Activated T-cell treated with anti-CD3 and anti-CD28 coated beads, Interleukin-2, amount 50 U/mL, for 1 hour (primary cell): ENCODE measurements at regions not wholly inside any gene's neighbourhood (a gene's known extent, or its start where the extent isn't known, plus 50 kb on each side); places are given as distances from the start of the nearest gene placed in this dataset.
"Not testable (repeated sequence)": the region's sequence is repeated elsewhere in the genome, so short reads cannot be mapped to it uniquely, and the experiment has no call there.

Experiments
- DNase-seq: peaks from one replicate; pipeline ENCODE4 v3.0.0-alpha.2; 2020

DNA sequence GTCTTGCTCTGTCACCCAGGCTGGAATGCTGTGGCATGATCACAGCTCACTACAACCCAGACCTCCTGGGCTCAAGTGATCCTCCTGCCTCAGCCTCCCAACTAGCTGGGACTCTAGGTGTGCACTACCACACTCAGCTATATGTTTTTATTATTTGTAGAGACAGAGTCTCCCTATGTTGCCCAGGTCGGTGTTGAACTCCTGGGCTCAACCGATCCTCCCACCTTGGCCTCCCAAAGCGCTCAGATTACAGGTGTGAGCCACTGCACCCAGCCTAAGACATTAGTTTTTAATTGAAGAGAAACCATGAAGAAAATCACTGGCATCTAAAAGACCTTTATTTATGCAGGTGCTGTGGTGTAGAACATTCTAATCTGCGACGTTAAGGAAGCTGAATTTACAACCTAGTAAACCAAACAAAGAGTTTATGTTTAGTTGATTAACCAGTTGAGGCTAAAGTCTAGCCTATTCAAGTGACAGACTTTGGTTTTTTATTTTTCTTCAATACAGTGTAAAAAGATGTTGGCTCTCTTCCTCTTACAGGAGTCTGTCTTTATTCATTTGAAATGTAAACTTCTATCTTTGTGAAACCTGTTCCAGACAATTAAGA lies 52.5 kb upstream of the NBL1 start:
- no peak for DNase-seq

DNA sequence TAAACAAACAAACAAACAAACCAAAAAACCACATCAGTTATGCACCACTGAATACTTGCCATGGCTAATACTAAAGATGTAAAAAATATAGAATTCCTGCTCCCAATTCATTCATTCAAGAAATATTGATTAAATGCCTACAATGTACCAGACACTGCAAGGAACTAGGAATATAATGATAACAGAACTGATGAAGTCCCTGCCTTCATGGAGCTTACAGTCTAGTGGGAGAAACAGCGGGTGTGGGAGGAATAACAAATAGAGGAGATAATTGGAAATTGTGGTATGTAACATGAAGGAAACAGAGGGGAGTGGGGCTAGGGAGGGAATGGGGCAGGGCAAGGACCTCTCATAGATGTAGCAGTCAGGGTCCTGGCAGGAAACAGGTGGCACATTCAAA lies 58.6 kb upstream of the NBL1 start:
- no peak for DNase-seq

DNA sequence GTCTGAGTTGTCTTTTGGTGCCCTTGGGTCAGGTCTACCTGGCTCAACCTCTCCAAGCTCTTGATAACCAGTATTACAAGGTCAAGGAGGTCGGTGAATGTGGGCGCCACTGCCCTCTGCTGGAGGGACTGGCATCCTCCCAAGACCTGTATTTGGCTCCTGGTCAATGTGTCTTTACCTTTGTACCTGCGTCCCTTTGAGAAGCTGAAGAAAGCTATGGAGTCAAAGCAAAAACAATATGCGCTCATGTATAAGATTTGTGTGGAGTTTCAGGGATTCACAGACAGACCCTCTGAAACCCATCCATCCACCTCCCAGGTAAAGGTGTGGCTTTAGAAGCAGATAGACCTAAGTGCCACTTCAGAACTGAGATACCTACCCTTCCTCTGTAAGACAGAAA lies 61.8 kb upstream of the NBL1 start:
- peak; percentile 83 for DNase-seq

DNA sequence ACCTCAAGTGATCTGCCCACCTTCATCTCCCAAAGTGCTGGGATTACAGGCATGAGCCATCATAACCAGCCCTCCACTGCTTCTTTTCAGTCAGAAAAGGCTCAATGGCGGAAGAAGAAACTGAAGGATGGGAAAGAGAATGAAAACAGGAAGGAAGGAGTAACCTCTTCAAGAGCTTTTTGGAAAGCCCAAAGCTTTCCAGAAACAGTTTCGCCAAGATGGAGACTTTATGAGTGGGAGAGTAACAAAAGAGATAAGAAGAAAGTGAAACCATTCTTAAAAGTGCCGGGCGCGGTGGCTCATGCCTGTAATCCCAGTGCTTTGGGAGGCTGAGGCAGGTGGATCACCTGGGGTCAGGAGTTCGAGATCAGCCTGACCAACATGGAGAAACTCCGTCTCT lies 62.7 kb upstream of the NBL1 start:
- DNase-seq, result no peak

DNA sequence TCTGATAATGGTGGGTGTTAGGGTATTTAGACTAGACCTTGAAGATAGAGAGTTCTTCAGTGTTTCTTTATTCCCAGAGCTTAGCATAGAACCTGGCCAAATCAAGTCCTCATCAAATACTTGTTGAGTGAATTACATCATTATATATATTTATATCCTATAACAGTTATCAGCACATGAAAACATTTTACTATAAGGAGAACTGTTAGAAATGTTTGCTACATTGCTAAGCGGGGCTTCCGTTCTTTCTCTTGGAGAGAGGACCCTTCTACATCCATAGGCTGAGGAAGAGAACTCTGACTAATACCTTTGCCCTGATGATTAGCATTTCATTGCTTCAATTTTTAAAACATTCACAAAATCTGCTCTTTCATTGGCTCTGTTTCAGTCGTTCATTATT lies 66.5 kb upstream of the NBL1 start:
- no peak for DNase-seq

DNA sequence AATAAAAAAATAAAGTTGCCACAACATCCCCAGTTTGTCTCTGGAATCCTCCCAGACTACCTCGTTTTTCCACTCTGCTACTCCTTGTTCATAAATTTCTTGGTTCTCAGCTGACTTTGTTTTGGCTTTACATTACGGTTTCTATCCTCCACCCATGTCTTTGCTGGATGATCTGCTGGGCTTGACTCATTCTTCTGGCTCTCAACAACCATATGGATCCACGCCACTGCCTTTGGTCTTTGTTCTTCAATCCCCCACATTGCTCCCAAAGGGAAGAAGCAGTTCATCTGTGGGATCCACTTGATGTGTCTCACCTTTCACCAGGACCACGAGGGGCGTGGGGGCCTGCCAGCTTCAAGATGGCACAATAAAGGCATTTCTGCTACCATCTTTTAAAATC lies 67.1 kb upstream of the NBL1 start:
- DNase-seq, result no peak

DNA sequence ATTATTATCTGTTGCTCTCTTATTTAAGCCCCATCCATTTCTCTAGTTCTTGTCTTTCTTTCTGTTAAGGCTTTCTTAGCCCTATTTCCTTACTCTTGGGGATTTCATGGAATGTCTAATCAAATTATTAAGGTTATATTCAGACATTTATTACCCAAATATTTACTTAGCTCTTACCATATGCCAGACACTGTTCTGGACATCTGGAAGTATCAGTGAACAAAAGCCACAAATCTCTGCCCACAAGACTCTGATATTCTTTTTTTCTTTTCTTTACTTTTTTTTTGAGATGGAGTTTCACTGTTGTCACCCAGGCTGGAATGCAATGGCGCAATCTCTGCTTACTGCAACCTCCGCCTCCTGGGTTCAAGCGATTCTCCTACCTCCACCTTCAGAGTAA lies 74.3 kb upstream of the NBL1 start:
- no peak for DNase-seq

DNA sequence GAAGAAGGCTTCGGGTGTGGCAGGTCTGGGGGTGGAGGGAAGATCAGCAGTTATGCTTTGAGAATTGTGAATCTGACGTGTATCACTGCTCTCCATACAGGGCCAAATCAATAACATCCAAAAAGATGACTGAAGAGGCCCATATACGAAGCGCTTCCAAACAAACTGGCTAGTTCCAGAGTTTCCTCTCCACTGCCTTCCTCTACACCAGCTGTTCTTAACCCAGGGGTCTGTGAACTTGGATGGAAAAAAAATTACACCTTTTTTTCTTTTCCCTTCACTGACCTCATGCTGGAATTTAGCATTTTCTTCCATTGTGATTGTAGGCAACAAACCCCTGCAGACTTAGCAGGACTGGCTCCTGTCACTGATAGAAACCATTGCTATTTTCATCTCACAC lies 77.1 kb upstream of the NBL1 start:
- DNase-seq, result no peak

DNA sequence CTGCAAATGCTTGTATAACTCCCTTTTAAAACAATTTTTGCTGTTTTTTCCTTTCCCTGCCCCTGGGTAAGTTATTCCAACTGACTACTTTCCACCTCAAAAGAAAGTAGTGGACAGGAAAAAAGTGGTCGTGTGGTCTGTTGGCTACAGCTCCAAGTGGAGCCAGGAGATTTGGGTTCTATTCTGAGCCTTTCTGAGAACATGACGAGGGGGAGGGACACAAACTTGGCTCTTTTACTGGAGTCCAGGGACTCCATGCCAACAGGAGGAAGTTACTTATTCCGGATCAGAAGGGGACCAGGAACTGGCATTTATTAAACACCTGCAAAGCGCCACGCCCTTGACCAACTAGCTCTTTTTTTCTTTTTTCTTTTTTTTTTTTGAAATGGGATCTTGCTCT lies 79.0 kb upstream of the CAPZB start:
- DNase-seq, result no peak

DNA sequence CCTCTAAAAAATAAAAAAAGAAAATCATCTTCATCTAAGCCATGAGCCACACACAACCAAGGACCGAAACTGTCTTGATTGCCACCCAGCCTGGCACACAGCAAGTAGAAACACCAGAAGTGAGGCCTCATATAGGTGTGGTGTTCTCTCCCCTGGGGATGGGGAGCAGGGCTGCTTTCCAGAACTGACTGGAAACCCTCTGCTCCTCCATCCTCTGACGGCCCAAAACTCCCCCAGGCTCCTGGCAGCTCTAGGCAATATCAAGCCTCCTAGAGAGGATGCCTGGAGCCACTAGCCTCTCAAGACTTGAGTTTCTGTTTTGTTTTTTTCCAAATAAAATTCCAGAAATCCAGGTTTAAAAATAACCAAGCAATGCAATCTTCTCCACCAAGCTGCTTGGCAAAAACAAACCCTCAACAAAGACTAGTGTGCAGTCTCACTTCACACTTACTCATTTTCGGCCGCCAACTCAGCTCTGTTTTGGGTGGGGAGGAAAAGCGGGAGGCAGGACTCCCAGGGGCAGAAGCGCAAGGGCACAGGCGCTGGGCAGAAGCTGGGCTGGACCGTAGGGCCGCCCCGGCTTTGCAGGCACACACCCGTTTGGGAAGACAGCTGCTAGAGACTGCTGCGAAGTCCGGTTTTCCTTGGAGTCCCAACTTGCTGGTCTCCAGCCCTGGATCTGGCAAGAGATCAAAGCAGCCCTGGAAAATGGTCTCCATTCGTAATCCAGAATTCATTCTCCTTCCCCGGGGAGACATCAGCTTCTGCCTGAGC lies 78.2 kb upstream of the CAPZB start:
- no peak for DNase-seq

DNA sequence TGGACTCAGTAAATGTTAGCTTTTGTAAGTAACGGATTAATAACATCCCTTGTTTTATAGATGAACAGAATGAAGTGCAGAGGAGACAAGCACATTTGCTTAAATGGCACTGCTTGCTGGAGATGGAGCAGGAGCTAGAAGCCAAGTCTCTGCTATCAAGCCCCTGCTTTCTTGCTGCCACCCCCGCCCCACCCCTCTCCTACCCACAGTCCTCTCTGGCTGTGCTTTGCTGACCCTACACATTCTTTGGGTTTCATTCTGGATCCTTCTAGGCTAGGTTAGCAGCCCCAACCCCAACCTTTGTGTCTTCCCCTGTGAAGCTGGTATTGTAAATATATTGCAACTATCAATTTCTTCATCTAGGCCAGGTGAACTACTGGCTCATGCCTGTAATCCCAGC lies 77.5 kb upstream of the CAPZB start:
- no peak for DNase-seq

DNA sequence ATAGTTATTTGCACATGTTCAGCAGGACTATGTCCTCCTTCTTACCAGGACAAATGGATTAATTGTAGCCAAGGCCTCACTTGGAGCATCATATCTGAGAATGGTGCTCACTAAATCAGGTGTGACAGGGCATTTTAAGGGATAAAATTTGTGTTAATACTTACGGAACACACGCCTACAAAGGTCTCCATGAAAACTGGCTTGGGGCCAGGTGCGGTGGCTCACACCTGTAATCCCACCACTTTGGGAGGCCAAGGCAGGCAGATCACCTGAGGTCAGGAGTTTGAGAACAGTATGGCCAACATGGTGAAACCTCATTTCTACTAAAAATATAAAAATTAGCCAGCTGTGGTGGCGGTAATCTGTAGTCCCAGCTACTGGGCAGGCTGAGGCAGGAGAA lies 75.1 kb upstream of the CAPZB start:
- no peak for DNase-seq

DNA sequence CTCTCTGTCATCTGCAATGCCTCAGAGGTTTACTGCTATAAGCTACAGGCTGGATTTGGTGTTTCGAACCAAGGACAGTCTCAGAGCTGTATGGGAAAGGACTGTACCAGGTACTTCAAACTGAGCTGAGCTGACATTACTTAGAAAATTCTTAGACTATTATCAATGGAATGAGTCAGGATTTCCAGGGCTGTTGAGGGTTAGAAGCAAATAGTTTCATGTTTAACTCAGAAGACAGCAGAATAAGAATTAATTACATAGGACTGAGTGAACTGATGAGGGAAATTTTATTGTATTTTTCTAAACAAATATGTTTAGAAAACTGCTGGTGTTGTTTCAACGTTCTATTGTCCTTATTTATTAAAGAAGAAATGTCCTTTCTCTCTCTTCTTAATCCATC lies 74.3 kb upstream of the CAPZB start:
- no peak for DNase-seq

DNA sequence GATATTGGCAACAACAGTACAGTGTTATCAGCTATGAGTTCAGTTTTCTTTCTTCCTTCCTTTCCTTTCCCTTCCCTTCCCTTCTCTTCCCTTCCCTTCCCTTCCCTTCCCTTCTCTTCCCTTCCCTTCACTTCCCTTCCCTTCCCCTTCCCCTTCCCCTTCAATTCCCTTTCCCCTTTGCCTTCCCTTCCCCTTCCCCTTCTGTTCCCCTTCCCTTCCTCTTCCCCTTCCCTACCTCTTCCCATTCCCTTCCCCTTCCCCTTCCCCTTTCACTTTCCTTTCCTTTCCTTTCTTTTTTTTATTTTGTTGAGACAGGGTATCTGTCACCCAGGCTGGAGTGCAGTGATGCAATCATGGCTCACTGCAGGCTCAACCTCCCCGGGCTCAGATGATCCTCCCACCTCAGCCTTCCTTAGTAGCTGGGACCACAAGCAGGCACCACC lies 72.3 kb upstream of the CAPZB start:
- no peak for DNase-seq

DNA sequence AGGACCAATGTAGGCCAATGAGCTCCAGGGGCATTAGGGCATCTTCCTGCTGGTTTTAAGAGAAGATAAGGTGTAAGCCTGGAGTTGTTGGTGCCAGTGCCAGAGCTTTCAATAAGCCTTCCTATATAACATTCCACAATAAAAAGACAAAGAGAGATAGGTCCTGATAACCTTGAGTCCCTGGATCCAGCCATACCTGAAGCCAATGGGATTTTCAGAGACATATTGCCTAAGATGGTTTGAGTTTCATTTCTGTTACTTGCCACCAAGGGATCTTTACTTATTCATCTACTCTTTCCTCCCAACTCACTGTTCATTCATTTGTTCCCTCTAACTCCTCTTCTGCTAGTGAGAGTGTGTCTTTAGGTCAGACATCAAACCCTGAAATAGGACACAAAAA lies 68.8 kb upstream of the CAPZB start:
- DNase-seq, result no peak

DNA sequence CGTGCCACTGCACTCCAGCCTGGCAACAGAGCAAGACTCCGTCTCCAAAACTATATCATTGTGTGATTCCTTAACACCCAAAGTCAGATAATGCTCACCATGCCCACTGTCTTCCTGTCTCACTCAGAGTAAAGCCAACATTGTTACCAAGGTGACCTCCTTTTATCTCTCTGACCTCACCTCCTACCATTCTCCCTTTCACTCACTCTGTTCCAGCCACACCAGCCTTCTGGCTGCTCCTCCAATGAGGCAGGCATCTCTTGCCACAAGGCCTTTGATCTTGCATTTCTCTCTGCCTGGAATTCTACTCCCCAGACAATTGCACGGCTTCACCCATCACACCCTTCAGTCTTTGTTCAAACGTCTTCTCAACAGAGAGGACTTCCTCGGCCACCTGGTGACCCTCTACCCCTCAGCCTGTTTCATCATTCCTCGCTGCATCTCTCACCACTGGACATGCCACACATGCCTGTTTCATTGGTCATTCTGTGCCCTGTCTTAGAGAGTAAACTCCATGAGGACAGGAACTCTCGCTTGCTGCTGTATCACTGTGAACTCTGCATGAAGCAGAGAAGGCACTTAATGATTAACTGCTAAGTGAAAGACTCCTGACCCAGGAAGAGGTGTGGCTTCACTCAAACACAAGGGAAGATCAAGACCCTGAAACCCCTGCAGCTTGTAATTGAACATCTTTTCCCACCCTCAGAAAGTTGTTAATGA lies 67.1 kb upstream of the CAPZB start:
- DNase-seq, result no peak

DNA sequence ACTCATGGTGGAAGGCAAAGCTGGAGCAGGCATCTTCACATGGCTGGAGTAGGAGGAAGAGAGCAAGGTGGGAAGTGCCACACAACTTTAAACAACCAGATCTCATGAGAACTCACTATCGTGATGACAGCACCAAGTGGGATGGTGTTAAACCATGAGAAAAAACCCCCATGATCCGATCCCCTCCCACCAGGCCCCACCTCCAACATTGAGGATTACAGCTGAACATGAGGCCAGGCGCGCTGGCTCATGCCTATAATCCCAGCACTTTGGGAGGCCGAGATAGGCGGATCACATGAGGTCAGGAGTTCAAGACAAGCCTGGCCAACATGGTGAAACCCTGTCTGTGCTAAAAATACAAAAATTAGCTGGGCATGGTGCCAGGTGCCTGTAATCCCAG lies 66.5 kb upstream of the CAPZB start:
- not testable (repeated sequence) for DNase-seq

DNA sequence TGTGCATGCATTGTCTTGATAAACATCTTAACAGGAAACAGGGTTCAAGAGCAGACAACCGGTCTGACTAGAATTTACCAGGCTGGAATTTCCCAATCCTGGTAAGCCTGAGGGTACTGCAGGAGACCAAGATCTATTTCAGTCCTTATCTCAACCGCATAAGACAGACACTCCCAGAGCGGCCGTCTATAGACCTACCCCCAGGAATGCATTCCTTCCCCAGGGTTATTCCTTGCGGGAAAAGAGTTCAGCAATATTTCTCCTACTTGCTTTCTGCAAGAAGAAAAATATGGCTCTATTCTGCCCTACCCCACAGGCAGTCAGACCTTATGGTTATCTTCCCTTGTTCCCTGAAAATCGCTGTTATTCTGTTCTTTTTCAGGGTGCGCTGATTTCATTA lies 65.1 kb upstream of the CAPZB start:
- DNase-seq, result not testable (repeated sequence)

DNA sequence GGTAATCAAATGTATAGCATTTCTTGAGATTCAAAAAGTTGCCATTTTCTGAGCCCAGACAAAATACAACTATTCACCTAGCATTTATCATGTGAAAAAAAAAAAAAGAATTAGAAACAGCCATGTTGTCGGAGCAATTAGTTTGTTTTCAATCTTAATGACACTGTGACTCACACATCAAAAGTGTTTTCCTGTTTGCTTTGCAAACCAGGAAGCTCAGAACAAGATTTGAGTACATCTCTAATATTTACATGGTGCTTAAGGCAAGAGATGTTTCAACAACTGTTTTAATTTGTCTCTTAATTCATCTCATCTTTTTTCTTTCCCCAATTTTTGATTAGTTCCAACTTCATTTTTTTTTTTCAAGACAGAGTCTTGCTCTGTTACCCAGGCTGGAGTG lies 62.5 kb upstream of the CAPZB start:
- DNase-seq, result no peak

DNA sequence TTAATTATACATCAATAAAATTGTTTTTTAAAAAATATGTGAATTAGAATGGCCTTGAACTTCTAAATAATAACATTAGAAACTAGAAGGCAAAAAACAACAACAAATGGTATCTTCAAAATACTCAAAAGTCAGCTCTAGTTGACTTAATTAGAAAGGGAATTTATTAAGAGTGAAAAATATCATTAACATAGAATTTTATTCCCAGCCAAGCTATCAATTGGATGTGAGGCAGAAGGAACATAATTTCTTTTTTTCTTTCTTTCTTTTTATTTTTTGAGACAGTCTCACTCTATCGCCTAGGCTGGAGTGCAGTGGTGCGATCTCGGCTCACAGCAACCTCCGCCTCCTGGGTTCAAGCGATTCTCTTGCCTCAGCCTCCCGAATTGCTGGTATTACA lies 51.2 kb upstream of the CAPZB start:
- no peak for DNase-seq

DNA sequence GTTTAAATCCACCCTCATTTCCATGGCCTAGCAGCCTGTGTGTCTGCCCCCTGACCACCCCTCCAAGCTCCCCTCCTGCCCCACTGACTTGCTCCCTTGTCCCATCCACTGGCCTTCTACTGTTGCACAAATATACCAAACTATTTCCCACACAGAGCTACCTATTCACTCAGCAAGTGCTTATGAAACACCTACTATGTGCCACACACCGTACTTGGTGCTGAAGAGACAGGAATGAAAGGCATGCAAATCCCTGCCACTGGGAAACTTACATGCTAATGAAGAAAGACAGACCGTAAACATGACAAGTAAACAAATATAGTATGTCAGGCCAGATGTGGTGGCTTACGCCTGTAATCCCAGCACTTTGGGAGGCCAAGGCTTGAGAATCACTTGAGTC lies 49.9 kb upstream of the CAPZB start:
- no peak for DNase-seq
